ENCODE measurements at regions not wholly inside any gene's neighbourhood (a gene's known extent, or its start where the extent isn't known, plus 50 kb on each side); places are given as distances from the start of the nearest gene placed in this dataset.

- Histone ChIP-seq H3K4me3 (ENCODE audit: low read length) (no peak overlapping the region), H3K9me3 (ENCODE audit: control insufficient read depth, low read depth, low read length) (no peaks in the 10 kb centered on the region), H3K27me3 (ENCODE audit: control insufficient read depth, insufficient read depth, low read length) (no peaks in the 10 kb centered on the region), H3K27ac (ENCODE audit: low read length) (no peak overlapping the region), H3K4me1 (ENCODE audit: control insufficient read depth, insufficient read depth, low read length) (no peaks in the 10 kb centered on the region), H3K36me3 (ENCODE audit: control insufficient read depth, insufficient read depth, low read length) (no peaks in the 10 kb centered on the region)
- no CpG with 5 or more reads among the region's 12 CpGs for WGBS (ENCODE audit: insufficient coverage, low lambda C conversion rate)
- DNase-seq = no peak
These were observed 55.7 kb downstream of the RTL6 start for GRCh38 chr22:44442186-44442815.

- Histone ChIP-seq H3K27ac (ENCODE audit: low read length) (no peak overlapping the region), H3K4me1 (ENCODE audit: control insufficient read depth, insufficient read depth, low read length) (no peaks in the 10 kb centered on the region), H3K27me3 (ENCODE audit: control insufficient read depth, insufficient read depth, low read length) (no peaks in the 10 kb centered on the region), H3K4me3 (ENCODE audit: low read length) (no peak overlapping the region), H3K36me3 (ENCODE audit: control insufficient read depth, insufficient read depth, low read length) (no peaks in the 10 kb centered on the region), H3K9me3 (ENCODE audit: control insufficient read depth, low read depth, low read length) (no peaks in the 10 kb centered on the region)
- no CpG with 5 or more reads among the region's 16 CpGs for WGBS (ENCODE audit: insufficient coverage, low lambda C conversion rate)
- DNase-seq = no peak
These were observed 56.4 kb downstream of the RTL6 start for GRCh38 chr22:44441401-44442185.

- Histone ChIP-seq H3K27me3 (ENCODE audit: control insufficient read depth, insufficient read depth, low read length) (no peaks in the 10 kb centered on the region), H3K4me1 (ENCODE audit: control insufficient read depth, insufficient read depth, low read length) (no peaks in the 10 kb centered on the region), H3K27ac (ENCODE audit: low read length) (no peak overlapping the region), H3K9me3 (ENCODE audit: control insufficient read depth, low read depth, low read length) (no peaks in the 10 kb centered on the region), H3K4me3 (ENCODE audit: low read length) (no peak overlapping the region), H3K36me3 (ENCODE audit: control insufficient read depth, insufficient read depth, low read length) (no peaks in the 10 kb centered on the region)
- DNase-seq = no peak
- no CpG with 5 or more reads among the region's 19 CpGs for WGBS (ENCODE audit: insufficient coverage, low lambda C conversion rate)
These were observed 57.5 kb downstream of the RTL6 start for GRCh38 chr22:44440224-44441160.

GRCh38 chr22:44439356-44440223, 58.4 kb downstream of the RTL6 start:
- DNase-seq = no peak
- H3K36me3 ChIP-seq (ENCODE audit: control insufficient read depth, insufficient read depth, low read length) = no peaks in the 10 kb centered on the region
- no peak overlapping the region for H3K27ac ChIP-seq (ENCODE audit: low read length)
- no peak overlapping the region for H3K4me3 ChIP-seq (ENCODE audit: low read length)
- no peaks in the 10 kb centered on the region for H3K9me3 ChIP-seq (ENCODE audit: control insufficient read depth, low read depth, low read length)
- no CpG with 5 or more reads among the region's 21 CpGs for WGBS (ENCODE audit: insufficient coverage, low lambda C conversion rate)
- no peaks in the 10 kb centered on the region for H3K27me3 ChIP-seq (ENCODE audit: control insufficient read depth, insufficient read depth, low read length)
- H3K4me1 ChIP-seq (ENCODE audit: control insufficient read depth, insufficient read depth, low read length) = no peaks in the 10 kb centered on the region

- Histone ChIP-seq H3K4me1 (ENCODE audit: control insufficient read depth, insufficient read depth, low read length) (no peaks in the 10 kb centered on the region), H3K27ac (ENCODE audit: low read length) (no peak overlapping the region), H3K9me3 (ENCODE audit: control insufficient read depth, low read depth, low read length) (no peaks in the 10 kb centered on the region), H3K36me3 (ENCODE audit: control insufficient read depth, insufficient read depth, low read length) (no peaks in the 10 kb centered on the region), H3K27me3 (ENCODE audit: control insufficient read depth, insufficient read depth, low read length) (no peaks in the 10 kb centered on the region), H3K4me3 (ENCODE audit: low read length) (no peak overlapping the region)
- DNase-seq = no peak
- 80% methylated on average over 1 of the region's 20 CpGs for whole genome bisulfite sequencing (ENCODE audit: insufficient coverage, low lambda C conversion rate)
These were observed 59.4 kb downstream of the RTL6 start for GRCh38 chr22:44438481-44439131.

- Histone ChIP-seq H3K27me3 (ENCODE audit: control insufficient read depth, insufficient read depth, low read length) (no peaks in the 10 kb centered on the region), H3K36me3 (ENCODE audit: control insufficient read depth, insufficient read depth, low read length) (no peaks in the 10 kb centered on the region), H3K4me1 (ENCODE audit: control insufficient read depth, insufficient read depth, low read length) (no peaks in the 10 kb centered on the region), H3K27ac (ENCODE audit: low read length) (no peak overlapping the region), H3K9me3 (ENCODE audit: control insufficient read depth, low read depth, low read length) (no peaks in the 10 kb centered on the region), H3K4me3 (ENCODE audit: low read length) (no peak overlapping the region)
- WGBS (ENCODE audit: insufficient coverage, low lambda C conversion rate) = no CpG with 5 or more reads among the region's 14 CpGs
- no peak for DNase-seq
These were observed 60.0 kb downstream of the RTL6 start for GRCh38 chr22:44438056-44438455.

- Histone ChIP-seq H3K36me3 (ENCODE audit: control insufficient read depth, insufficient read depth, low read length) (no peaks in the 10 kb centered on the region), H3K4me1 (ENCODE audit: control insufficient read depth, insufficient read depth, low read length) (peaks cover 2% of the 10 kb centered on the region), H3K27ac (ENCODE audit: low read length) (no peak overlapping the region), H3K9me3 (ENCODE audit: control insufficient read depth, low read depth, low read length) (no peaks in the 10 kb centered on the region), H3K4me3 (ENCODE audit: low read length) (no peak overlapping the region), H3K27me3 (ENCODE audit: control insufficient read depth, insufficient read depth, low read length) (no peaks in the 10 kb centered on the region)
- no peak for DNase-seq
- WGBS (ENCODE audit: insufficient coverage, low lambda C conversion rate) = no CpG with 5 or more reads among the region's 21 CpGs
These were observed 60.6 kb downstream of the RTL6 start for GRCh38 chr22:44437216-44438055.

GRCh38 chr22:44436736-44437135, 61.3 kb downstream of the RTL6 start:
- no peak for DNase-seq

GRCh38 chr22:44431256-44431655, 66.8 kb downstream of the RTL6 start:
- Histone ChIP-seq H3K4me1 (ENCODE audit: control insufficient read depth, insufficient read depth, low read length) (peaks cover 11% of the 10 kb centered on the region), H3K4me3 (ENCODE audit: low read length) (no peak overlapping the region), H3K27ac (ENCODE audit: low read length) (no peak overlapping the region), H3K27me3 (ENCODE audit: control insufficient read depth, insufficient read depth, low read length) (no peaks in the 10 kb centered on the region), H3K36me3 (ENCODE audit: control insufficient read depth, insufficient read depth, low read length) (no peaks in the 10 kb centered on the region), H3K9me3 (ENCODE audit: control insufficient read depth, low read depth, low read length) (no peaks in the 10 kb centered on the region)
- no CpG with 5 or more reads among the region's 4 CpGs for WGBS (ENCODE audit: insufficient coverage, low lambda C conversion rate)
- DNase-seq = no peak

More at GRCh38 chr22:44436736-44437135, 61.3 kb downstream of the RTL6 start:
- H3K27ac ChIP-seq (ENCODE audit: low read length) = no peak overlapping the region
- no CpG with 5 or more reads among the region's 8 CpGs for WGBS (ENCODE audit: insufficient coverage, low lambda C conversion rate)
- H3K36me3 ChIP-seq (ENCODE audit: control insufficient read depth, insufficient read depth, low read length) = no peaks in the 10 kb centered on the region
- no peak overlapping the region for H3K4me3 ChIP-seq (ENCODE audit: low read length)
- no peaks in the 10 kb centered on the region for H3K9me3 ChIP-seq (ENCODE audit: control insufficient read depth, low read depth, low read length)
- H3K4me1 ChIP-seq (ENCODE audit: control insufficient read depth, insufficient read depth, low read length) = peaks cover 5% of the 10 kb centered on the region
- H3K27me3 ChIP-seq (ENCODE audit: control insufficient read depth, insufficient read depth, low read length) = no peaks in the 10 kb centered on the region

Measured in large intestine (tissue), 3 donors.